OCI-LY3 (cell line): ENCODE measurements at regions not wholly inside any gene's neighbourhood (a gene's known extent, or its start where the extent isn't known, plus 50 kb on each side); places are given as distances from the start of the nearest gene placed in this dataset.

Source experiments
- H2AFZ ChIP-seq: fragments of 200-600, 300-600 bp; shearing (Covaris generic); 2 replicates; pipeline ENCODE4 v1.6.0; 2014; ENCODE audit warnings: antibody characterized with exemption, low read depth, low read length
- H3K27ac ChIP-seq: fragments of 200-600, 300-600 bp; sonication (generic); 2 replicates; pipeline ENCODE4 v1.5.1; 2014; ENCODE audit warnings: mild to moderate bottlenecking, low read length, moderate library complexity, mixed read lengths
- H3K27me3 ChIP-seq: fragments of 200-600, 300-600 bp; sonication (generic); 2 replicates; pipeline ENCODE4 v1.6.1; 2014; ENCODE audit warnings: low read depth, low read length, mixed read lengths
- H3K36me3 ChIP-seq: fragments of 200-600, 300-600 bp; sonication (generic); replicated peaks from 2 replicates; pipeline ENCODE3; 2014; ENCODE audit warnings: low read depth, low read length, mixed read lengths
- H3K4me1 ChIP-seq: fragments of 300-600, 200-600 bp; sonication (generic); 2 replicates; pipeline ENCODE4 v1.6.1; 2014; ENCODE audit warnings: low read length, mixed read lengths
- H3K4me2 ChIP-seq: fragments of 200-600, 300-600 bp; sonication (generic); 2 replicates; pipeline ENCODE4 v1.6.1; 2014; ENCODE audit warnings: low read length, mixed read lengths
- H3K4me3 ChIP-seq: fragments of 300-600, 200-600 bp; sonication (generic); 2 replicates; pipeline ENCODE4 v1.5.1; 2014; ENCODE audit warnings: antibody characterized with exemption, mild to moderate bottlenecking, low read length, moderate library complexity
- H3K79me2 ChIP-seq: fragments of 300-600, 200-600 bp; shearing (Covaris generic); 2 replicates; pipeline ENCODE4 v1.6.1; 2014; ENCODE audit warnings: mild to moderate bottlenecking, low read length, mixed read lengths
- H3K9ac ChIP-seq: fragments of 300-600, 200-600 bp; shearing (Covaris generic); 2 replicates; pipeline ENCODE4 v1.6.0; 2014; ENCODE audit warnings: mild to moderate bottlenecking, low read length, moderate library complexity
- H3K9me3 ChIP-seq: fragments of 200-600, 300-600 bp; shearing (Covaris generic); 2 replicates; pipeline ENCODE4 v1.6.1; 2014; ENCODE audit warnings: low read length, mixed read lengths; ENCODE audit not compliant: insufficient read depth
- H4K20me1 ChIP-seq: fragments of 200-600, 300-600 bp; sonication (generic); 2 replicates; pipeline ENCODE4 v1.6.1; 2016; ENCODE audit warnings: low read length, mixed read lengths; ENCODE audit not compliant: insufficient read depth
- CTCF ChIP-seq: fragments of 200-600, 300-600 bp; sonication (generic); IDR thresholded peaks from 2 replicates; pipeline ENCODE4 v1.5.1; 2014; ENCODE audit warnings: antibody characterized with exemption, low read length, low read depth
- EZH2phosphoT487 ChIP-seq: fragments of 200-600 bp; shearing (Covaris generic); IDR thresholded peaks from 2 replicates; pipeline ENCODE4 v1.6.1; 2018; ENCODE audit warnings: antibody characterized with exemption, mixed run types, low read depth

- no peak overlapping the region; the same call in 1 of the 2 replicates for H3K4me2 ChIP-seq
- no peak overlapping the region for H3K9ac ChIP-seq
- no peaks in the 10 kb centered on the region for H3K79me2 ChIP-seq
Observed at GRCh38 chr1:194225821-194226220, 1039.4 kb upstream of the B3GALT2 start.

GRCh38 chr1:194223596-194223995 is 1037.2 kb upstream of the B3GALT2 start:
- Histone ChIP-seq H3K27ac (no peak overlapping the region), H3K4me3 (no peak overlapping the region), H2AFZ (no peak overlapping the region), H3K9me3 (no peaks in the 10 kb centered on the region), H3K36me3 (no peaks in the 10 kb centered on the region), H3K4me2 (no peak overlapping the region), H3K27me3 (no peaks in the 10 kb centered on the region), H3K4me1 (peaks cover 4% of the 10 kb centered on the region), H3K79me2 (no peaks in the 10 kb centered on the region), H3K9ac (no peak overlapping the region), H4K20me1 (no peaks in the 10 kb centered on the region)
- no peak for TF ChIP-seq EZH2phosphoT487
- no peak for TF ChIP-seq CTCF

More at GRCh38 chr1:194225821-194226220, 1039.4 kb upstream of the B3GALT2 start:
- Histone ChIP-seq H3K4me1 (peaks cover 4% of the 10 kb centered on the region), H3K9me3 (no peaks in the 10 kb centered on the region), H3K27ac (no peak overlapping the region), H3K4me3 (no peak overlapping the region), H3K36me3 (no peaks in the 10 kb centered on the region), H2AFZ (0 out of 2 replicates have a peak overlapping the region, but pooled peaks have one; percentile 13), H4K20me1 (no peaks in the 10 kb centered on the region), H3K27me3 (no peaks in the 10 kb centered on the region)
- TF ChIP-seq CTCF = no peak

- no peak overlapping the region for H3K9ac ChIP-seq
- no peaks in the 10 kb centered on the region for H3K36me3 ChIP-seq
- no peaks in the 10 kb centered on the region for H4K20me1 ChIP-seq
- no peak overlapping the region for H3K4me2 ChIP-seq
- no peaks in the 10 kb centered on the region for H3K4me1 ChIP-seq
- no peak for TF ChIP-seq EZH2phosphoT487
- no peak for TF ChIP-seq CTCF
- no peak overlapping the region for H3K4me3 ChIP-seq
- H3K27ac ChIP-seq = no peak overlapping the region
- H3K79me2 ChIP-seq = no peaks in the 10 kb centered on the region
- H3K27me3 ChIP-seq = no peaks in the 10 kb centered on the region
- H3K9me3 ChIP-seq = no peaks in the 10 kb centered on the region
- H2AFZ ChIP-seq = no peak overlapping the region
Observed at GRCh38 chr1:194215448-194215847, 1029.0 kb upstream of the B3GALT2 start.

GRCh38 chr1:194214735-194215134 is 1028.3 kb upstream of the B3GALT2 start:
- Histone ChIP-seq H3K27ac (no peak overlapping the region), H3K9me3 (no peaks in the 10 kb centered on the region), H3K27me3 (no peaks in the 10 kb centered on the region), H3K4me2 (no peak overlapping the region), H4K20me1 (no peaks in the 10 kb centered on the region), H2AFZ (no peak overlapping the region), H3K9ac (no peak overlapping the region), H3K4me1 (no peaks in the 10 kb centered on the region), H3K36me3 (no peaks in the 10 kb centered on the region), H3K4me3 (no peak overlapping the region), H3K79me2 (no peaks in the 10 kb centered on the region)
- TF ChIP-seq EZH2phosphoT487 (no peak), CTCF (no peak)
